ENCODE measurements at regions not wholly inside any gene's neighbourhood (a gene's known extent, or its start where the extent isn't known, plus 50 kb on each side); places are given as distances from the start of the nearest gene placed in this dataset.

GRCh38 chr2:42881732-42882131, 89.3 kb upstream of the HAAO start:
- TF ChIP-seq POLR2AphosphoS5 (IDR thresholded peaks at IDR 0.05; ENCODE audit: borderline replicate concordance, low read depth, low read length) (no peak), FOXP2 (optimal IDR thresholded peaks at IDR 0.05; ENCODE audit: control extremely low read depth, extremely low read length, insufficient read depth) (no peak)

Data from SK-N-MC (cell line).